ENCODE measurements at regions not wholly inside any gene's neighbourhood (a gene's known extent, or its start where the extent isn't known, plus 50 kb on each side); places are given as distances from the start of the nearest gene placed in this dataset.
"Not testable (repeated sequence)": the region's sequence is repeated elsewhere in the genome, so short reads cannot be mapped to it uniquely, and the experiment has no call there.

- H3K27ac ChIP-seq (ENCODE audit: low read length); H3K27me3 ChIP-seq (ENCODE audit: control insufficient read depth in 1 of 2, insufficient read depth in 2 of 2, low read length in 2 of 2); H3K4me1 ChIP-seq (ENCODE audit: control insufficient read depth, insufficient read depth, low read length); H3K9ac ChIP-seq (ENCODE audit: low read length in 2 of 2); H3K4me3 ChIP-seq (ENCODE audit: low read length in 2 of 2); H3K9me3 ChIP-seq (ENCODE audit: control insufficient read depth in 2 of 2, low read length in 2 of 2); H3K36me3 ChIP-seq (ENCODE audit: control insufficient read depth in 2 of 2, insufficient read depth in 2 of 2, low read length in 2 of 2): not testable (repeated sequence)
These were observed 144.6 kb upstream of the DUSP22 start for GRCh38 chr6:147651-148050.

DNA sequence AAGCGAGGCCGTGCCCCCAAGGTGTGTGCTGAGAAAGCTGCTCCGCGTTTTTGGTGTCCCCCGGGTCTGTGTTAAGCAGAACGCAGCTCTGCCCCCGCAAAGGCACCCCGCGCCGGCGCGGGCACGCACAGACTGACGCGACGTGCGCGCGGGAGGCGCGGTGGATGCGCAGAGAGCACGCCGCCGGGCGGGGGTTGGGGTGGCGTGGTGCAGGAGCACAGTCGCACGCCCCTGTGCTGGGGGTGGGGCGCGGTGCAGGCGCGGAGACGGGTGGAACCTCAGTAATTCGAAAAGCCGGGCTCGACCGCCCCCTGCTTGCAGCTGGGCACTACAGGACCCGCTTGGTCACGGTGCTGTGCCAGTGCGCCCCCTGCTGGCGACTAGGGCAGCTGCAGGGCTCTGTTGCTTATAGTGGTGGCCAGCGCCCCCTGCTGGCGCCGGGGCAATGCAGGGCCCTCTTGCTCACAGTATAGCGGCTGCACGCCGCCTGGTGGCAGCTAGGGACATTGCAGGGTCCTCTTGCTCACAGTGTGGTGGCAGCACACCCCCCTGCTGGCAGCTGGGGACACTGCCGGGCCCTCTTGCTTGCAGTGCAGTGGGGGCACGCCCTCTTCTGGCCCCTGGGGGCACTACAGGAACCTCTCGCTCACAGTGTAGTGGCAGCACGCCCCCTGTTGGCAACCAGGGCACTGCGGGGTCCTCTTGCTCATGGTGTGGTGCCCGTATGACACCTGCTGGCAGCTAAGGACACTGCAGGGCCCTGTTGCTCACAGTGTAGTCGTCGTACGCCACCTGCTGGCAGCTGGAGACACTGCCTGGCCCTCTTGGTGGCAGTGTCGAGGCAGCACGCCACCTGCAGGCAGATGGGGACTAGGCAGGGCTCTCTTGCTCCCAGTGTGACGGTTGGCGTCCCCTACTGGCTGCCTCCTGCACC is 144.0 kb upstream of the DUSP22 start:
- H3K4me1 ChIP-seq (ENCODE audit: control insufficient read depth, insufficient read depth, low read length); H3K9me3 ChIP-seq (ENCODE audit: control insufficient read depth in 2 of 2, low read length in 2 of 2); H3K27me3 ChIP-seq (ENCODE audit: control insufficient read depth in 1 of 2, insufficient read depth in 2 of 2, low read length in 2 of 2); H3K9ac ChIP-seq (ENCODE audit: low read length in 2 of 2); H3K4me3 ChIP-seq (ENCODE audit: low read length in 2 of 2); H3K27ac ChIP-seq (ENCODE audit: low read length); H3K36me3 ChIP-seq (ENCODE audit: control insufficient read depth in 2 of 2, insufficient read depth in 2 of 2, low read length in 2 of 2): not testable (repeated sequence)

DNA sequence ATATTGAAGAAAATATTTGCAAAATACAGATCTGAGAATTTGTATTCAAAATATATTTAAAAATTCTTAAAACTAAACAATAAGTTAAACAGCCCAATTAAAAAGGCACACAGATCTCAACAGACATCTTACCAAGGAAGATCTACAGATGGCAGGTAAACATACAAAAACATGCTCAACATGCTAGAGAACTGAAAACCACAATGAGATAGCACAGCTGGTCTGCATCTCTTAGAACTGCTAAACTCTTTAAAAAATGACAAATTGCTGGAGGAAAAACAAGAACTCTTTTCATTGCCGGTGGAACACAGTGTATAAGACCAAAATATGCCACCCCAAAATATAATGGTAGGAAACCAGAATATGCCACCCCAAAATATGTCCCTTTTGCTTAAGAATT is 142.1 kb upstream of the DUSP22 start:
- H3K27ac ChIP-seq (ENCODE audit: low read length); H3K4me1 ChIP-seq (ENCODE audit: control insufficient read depth, insufficient read depth, low read length); H3K9me3 ChIP-seq (ENCODE audit: control insufficient read depth in 2 of 2, low read length in 2 of 2); H3K36me3 ChIP-seq (ENCODE audit: control insufficient read depth in 2 of 2, insufficient read depth in 2 of 2, low read length in 2 of 2); H3K4me3 ChIP-seq (ENCODE audit: low read length in 2 of 2); H3K27me3 ChIP-seq (ENCODE audit: control insufficient read depth in 1 of 2, insufficient read depth in 2 of 2, low read length in 2 of 2); H3K9ac ChIP-seq (ENCODE audit: low read length in 2 of 2): not testable (repeated sequence)

DNA sequence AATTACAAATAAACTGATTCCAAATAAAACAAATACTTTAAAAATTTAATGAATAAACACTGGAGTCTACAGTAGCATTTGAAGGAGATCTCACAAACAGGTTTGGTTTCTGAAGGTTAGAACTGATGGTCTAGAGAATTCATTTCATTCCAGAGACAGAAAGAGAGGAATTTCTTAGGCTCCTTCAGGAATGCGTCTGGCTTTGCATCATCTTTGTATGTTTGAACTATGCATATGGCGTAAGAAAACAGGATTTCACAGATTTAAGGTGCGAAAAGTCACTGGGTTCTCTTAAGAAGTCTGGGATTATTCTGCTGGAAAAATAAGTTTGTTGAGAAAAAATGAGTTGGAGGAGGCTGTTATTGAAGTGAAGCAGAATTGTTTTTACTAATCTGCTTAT is 139.9 kb upstream of the DUSP22 start:
- not testable (repeated sequence) for H3K4me1 ChIP-seq (ENCODE audit: control insufficient read depth, insufficient read depth, low read length); H3K9me3 ChIP-seq (ENCODE audit: control insufficient read depth in 2 of 2, low read length in 2 of 2); H3K4me3 ChIP-seq (ENCODE audit: low read length in 2 of 2); H3K27me3 ChIP-seq (ENCODE audit: control insufficient read depth in 1 of 2, insufficient read depth in 2 of 2, low read length in 2 of 2); H3K9ac ChIP-seq (ENCODE audit: low read length in 2 of 2); H3K27ac ChIP-seq (ENCODE audit: low read length); H3K36me3 ChIP-seq (ENCODE audit: control insufficient read depth in 2 of 2, insufficient read depth in 2 of 2, low read length in 2 of 2)

DNA sequence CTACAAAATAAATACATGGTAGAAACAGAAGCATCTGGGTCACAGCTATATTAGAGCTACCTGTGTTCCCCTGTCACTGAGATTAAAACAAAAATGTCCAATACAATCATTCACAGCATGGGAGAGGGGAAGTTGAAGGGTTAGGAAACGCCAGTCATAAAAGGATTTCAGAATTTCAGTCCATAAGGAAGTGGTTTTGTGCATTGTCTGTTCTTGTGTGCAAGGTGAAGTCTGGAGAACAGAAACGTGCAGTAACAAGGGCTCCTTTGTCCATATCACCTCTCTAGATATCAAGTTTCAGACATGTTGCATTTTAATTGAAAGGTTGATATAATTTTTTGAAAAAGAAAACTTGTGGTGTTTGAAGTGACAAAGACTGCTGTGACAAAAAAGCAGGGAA is 139.3 kb upstream of the DUSP22 start:
- not testable (repeated sequence) for H3K27me3 ChIP-seq (ENCODE audit: control insufficient read depth in 1 of 2, insufficient read depth in 2 of 2, low read length in 2 of 2); H3K4me3 ChIP-seq (ENCODE audit: low read length in 2 of 2); H3K9ac ChIP-seq (ENCODE audit: low read length in 2 of 2); H3K9me3 ChIP-seq (ENCODE audit: control insufficient read depth in 2 of 2, low read length in 2 of 2); H3K36me3 ChIP-seq (ENCODE audit: control insufficient read depth in 2 of 2, insufficient read depth in 2 of 2, low read length in 2 of 2); H3K4me1 ChIP-seq (ENCODE audit: control insufficient read depth, insufficient read depth, low read length); H3K27ac ChIP-seq (ENCODE audit: low read length)

- not testable (repeated sequence) for H3K27ac ChIP-seq (ENCODE audit: low read length); H3K27me3 ChIP-seq (ENCODE audit: control insufficient read depth in 1 of 2, insufficient read depth in 2 of 2, low read length in 2 of 2); H3K4me1 ChIP-seq (ENCODE audit: control insufficient read depth, insufficient read depth, low read length); H3K36me3 ChIP-seq (ENCODE audit: control insufficient read depth in 2 of 2, insufficient read depth in 2 of 2, low read length in 2 of 2); H3K4me3 ChIP-seq (ENCODE audit: low read length in 2 of 2); H3K9me3 ChIP-seq (ENCODE audit: control insufficient read depth in 2 of 2, low read length in 2 of 2); H3K9ac ChIP-seq (ENCODE audit: low read length in 2 of 2)
These were observed 138.4 kb upstream of the DUSP22 start for GRCh38 chr6:153867-154266.

DNA sequence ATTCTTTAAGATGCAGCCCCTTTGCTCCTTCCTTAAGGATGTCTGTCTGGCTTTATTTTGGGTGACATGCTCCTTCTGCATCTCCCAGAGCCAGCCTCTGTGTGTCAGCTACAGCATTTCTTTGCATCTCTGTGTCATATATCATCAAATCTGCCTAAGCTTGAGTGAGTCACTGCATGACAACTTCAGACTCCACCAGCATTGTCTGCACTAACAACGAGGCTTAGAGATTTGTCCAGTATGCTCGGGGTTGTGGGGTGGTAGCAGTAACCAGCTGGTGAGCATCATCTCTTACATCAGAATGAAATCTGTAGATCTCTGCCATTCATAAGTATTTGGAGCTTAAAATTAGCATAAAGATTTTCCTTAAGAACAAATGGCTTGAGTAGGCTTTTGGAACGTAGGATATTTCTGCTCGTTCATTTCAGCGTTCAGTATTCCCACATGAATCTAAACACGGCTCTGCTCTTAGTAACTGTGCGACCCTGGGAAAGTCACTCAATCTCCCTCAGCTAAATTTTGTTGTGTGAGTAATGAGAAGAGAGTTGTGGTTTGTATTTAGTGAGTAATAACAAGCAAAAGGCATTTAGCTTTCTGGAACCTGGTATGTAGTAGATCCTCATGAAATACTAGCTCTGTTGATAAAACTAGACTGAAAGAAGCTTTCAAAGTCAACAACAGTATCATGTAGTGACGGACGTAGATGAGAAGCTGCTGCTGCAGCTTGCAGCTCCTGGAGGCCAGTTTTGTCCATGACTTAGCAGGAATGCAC is 137.8 kb upstream of the DUSP22 start:
- H3K9ac ChIP-seq (ENCODE audit: low read length in 2 of 2); H3K4me3 ChIP-seq (ENCODE audit: low read length in 2 of 2); H3K36me3 ChIP-seq (ENCODE audit: control insufficient read depth in 2 of 2, insufficient read depth in 2 of 2, low read length in 2 of 2); H3K27me3 ChIP-seq (ENCODE audit: control insufficient read depth in 1 of 2, insufficient read depth in 2 of 2, low read length in 2 of 2); H3K9me3 ChIP-seq (ENCODE audit: control insufficient read depth in 2 of 2, low read length in 2 of 2); H3K27ac ChIP-seq (ENCODE audit: low read length); H3K4me1 ChIP-seq (ENCODE audit: control insufficient read depth, insufficient read depth, low read length): not testable (repeated sequence)

GRCh38 chr6:156010-156409 is 136.3 kb upstream of the DUSP22 start:
- no peak overlapping the region for H3K27ac ChIP-seq (ENCODE audit: low read length)
- no peak overlapping the region for H3K9ac ChIP-seq (ENCODE audit: low read length in 2 of 2)
- H3K4me1 ChIP-seq (ENCODE audit: control insufficient read depth, insufficient read depth, low read length): no peaks in the 10 kb centered on the region
- H3K4me3 ChIP-seq (ENCODE audit: low read length in 2 of 2): no peak overlapping the region
- H3K9me3 ChIP-seq (ENCODE audit: control insufficient read depth in 2 of 2, low read length in 2 of 2): no peaks in the 10 kb centered on the region
- H3K36me3 ChIP-seq (ENCODE audit: control insufficient read depth in 2 of 2, insufficient read depth in 2 of 2, low read length in 2 of 2): no peaks in the 10 kb centered on the region
- H3K27me3 ChIP-seq (ENCODE audit: control insufficient read depth in 1 of 2, insufficient read depth in 2 of 2, low read length in 2 of 2): peaks cover 0 to 3% of the 10 kb centered on the region in 2 donors

DNA sequence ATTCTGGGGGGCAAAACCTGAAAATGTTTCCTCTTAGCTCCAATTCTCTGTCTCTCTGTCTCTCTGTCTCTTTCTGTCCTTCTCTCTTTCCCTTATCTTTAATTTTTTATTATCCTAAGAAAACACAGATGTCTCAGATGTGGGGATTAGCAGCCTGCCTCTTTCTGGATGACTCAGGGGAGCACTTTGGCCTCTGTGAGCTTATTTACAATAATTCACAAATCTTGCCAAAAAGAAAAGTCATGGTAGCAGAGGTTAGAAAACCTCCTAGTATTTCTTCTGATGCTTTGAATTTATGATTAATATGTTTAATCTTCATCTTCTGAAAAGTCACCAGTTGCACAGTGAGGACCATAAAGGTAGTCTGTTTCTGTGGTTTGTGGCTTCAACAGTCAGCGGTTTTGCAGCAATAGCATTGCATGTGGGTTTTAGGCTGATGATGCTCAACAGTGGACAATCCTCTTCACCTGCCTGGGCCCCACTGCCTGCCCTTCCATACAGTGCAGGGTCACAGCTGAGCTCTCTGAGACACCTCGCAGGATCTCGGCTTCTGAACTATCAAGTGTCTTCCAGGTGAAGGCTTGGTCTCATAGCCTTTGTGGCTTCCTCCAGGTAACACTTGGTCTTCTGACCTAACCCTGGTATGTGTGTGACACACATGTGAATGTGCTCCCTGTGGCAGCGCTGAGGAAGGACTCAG is 135.7 kb upstream of the DUSP22 start:
- not testable (repeated sequence) for H3K27me3 ChIP-seq (ENCODE audit: control insufficient read depth in 1 of 2, insufficient read depth in 2 of 2, low read length in 2 of 2); H3K36me3 ChIP-seq (ENCODE audit: control insufficient read depth in 2 of 2, insufficient read depth in 2 of 2, low read length in 2 of 2)

GRCh38 chr6:157176-157575 is 135.1 kb upstream of the DUSP22 start:
- not testable (repeated sequence) for H3K9me3 ChIP-seq (ENCODE audit: control insufficient read depth in 2 of 2, low read length in 2 of 2); H3K9ac ChIP-seq (ENCODE audit: low read length in 2 of 2); H3K4me1 ChIP-seq (ENCODE audit: control insufficient read depth, insufficient read depth, low read length); H3K36me3 ChIP-seq (ENCODE audit: control insufficient read depth in 2 of 2, insufficient read depth in 2 of 2, low read length in 2 of 2); H3K4me3 ChIP-seq (ENCODE audit: low read length in 2 of 2); H3K27ac ChIP-seq (ENCODE audit: low read length); H3K27me3 ChIP-seq (ENCODE audit: control insufficient read depth in 1 of 2, insufficient read depth in 2 of 2, low read length in 2 of 2)

More for the DNA sequence above, 135.7 kb upstream of the DUSP22 start:
- H3K27ac ChIP-seq (ENCODE audit: low read length); H3K4me1 ChIP-seq (ENCODE audit: control insufficient read depth, insufficient read depth, low read length); H3K4me3 ChIP-seq (ENCODE audit: low read length in 2 of 2); H3K9ac ChIP-seq (ENCODE audit: low read length in 2 of 2); H3K9me3 ChIP-seq (ENCODE audit: control insufficient read depth in 2 of 2, low read length in 2 of 2): not testable (repeated sequence)
